ENCODE measurements at regions not wholly inside any gene's neighbourhood (a gene's known extent, or its start where the extent isn't known, plus 50 kb on each side); places are given as distances from the start of the nearest gene placed in this dataset.

- no peaks in the 10 kb centered on the region for H3K9me3 Mint-ChIP-seq
- H3K4me1 Mint-ChIP-seq = peaks cover 8% of the 10 kb centered on the region
- no peaks in the 10 kb centered on the region for H3K79me2 ChIP-seq (replicated peaks; ENCODE audit: insufficient read depth)
- no peaks in the 10 kb centered on the region for H3K4me1 ChIP-seq (ENCODE audit: insufficient read depth)
- H3K36me3 Mint-ChIP-seq (ENCODE audit: low read depth) = no peaks in the 10 kb centered on the region
- H3K9me2 ChIP-seq (ENCODE audit: insufficient read depth) = no peaks in the 10 kb centered on the region
- H3K27ac Mint-ChIP-seq = no peak overlapping the region
- H3F3A ChIP-seq (replicated peaks; ENCODE audit: low read depth) = no peaks in the 10 kb centered on the region
- peaks cover 3% of the 10 kb centered on the region for H3K27me3 Mint-ChIP-seq (ENCODE audit: insufficient read depth, low read depth, poor library complexity)
- no peak overlapping the region for H3K4me2 ChIP-seq
- no peaks in the 10 kb centered on the region for H3K27me3 ChIP-seq (ENCODE audit: insufficient read depth)
- no peak overlapping the region for H3K27ac ChIP-seq (ENCODE audit: low read depth)
- ATAC-seq = no peak
- H3K4me3 Mint-ChIP-seq = no peak overlapping the region
- H2AFZ ChIP-seq = no peak overlapping the region
- H3K4me3 ChIP-seq = no peak overlapping the region
- DNase-seq (ENCODE audit: low spot score) = no peak
- no peaks in the 10 kb centered on the region for H3K36me3 ChIP-seq (ENCODE audit: insufficient read depth)
- TF ChIP-seq REST (IDR thresholded peaks at IDR 0.05; ENCODE audit: unreplicated experiment) (no peak), EZH2phosphoT487 (IDR thresholded peaks at IDR 0.05; ENCODE audit: unreplicated experiment) (no peak), EZH2 (IDR thresholded peaks at IDR 0.05; ENCODE audit: low read depth, unreplicated experiment) (no peak), CREB1 (CRISPR knock-in tag; IDR thresholded peaks at IDR 0.05; ENCODE audit: low read depth) (no peak), ZNF462 (CRISPR knock-in tag; IDR thresholded peaks at IDR 0.05) (no peak), STAT1 (IDR thresholded peaks at IDR 0.05; ENCODE audit: unreplicated experiment) (no peak), POLR2AphosphoS5 (IDR thresholded peaks at IDR 0.05; ENCODE audit: low read depth) (no peak), JUNB (IDR thresholded peaks at IDR 0.05; ENCODE audit: unreplicated experiment) (no peak), ETS1 (IDR thresholded peaks at IDR 0.05) (no peak), ZNF114 (CRISPR knock-in tag; IDR thresholded peaks at IDR 0.05) (no peak), CTCF (conservative IDR thresholded peaks at IDR 0.05; ENCODE audit: low read depth in 2 of 2) (no peak), ZNF331 (CRISPR knock-in tag; IDR thresholded peaks at IDR 0.05; ENCODE audit: low read depth) (no peak), NANOG (IDR thresholded peaks at IDR 0.05; ENCODE audit: borderline replicate concordance) (no peak)
- H4K20me1 ChIP-seq (replicated peaks; ENCODE audit: insufficient read depth) = no peaks in the 10 kb centered on the region
Observed at GRCh38 chr4:183832776-183833450, 72.2 kb upstream of the STOX2 start.
